ENCODE measurements at regions not wholly inside any gene's neighbourhood (a gene's known extent, or its start where the extent isn't known, plus 50 kb on each side); places are given as distances from the start of the nearest gene placed in this dataset.

DNA sequence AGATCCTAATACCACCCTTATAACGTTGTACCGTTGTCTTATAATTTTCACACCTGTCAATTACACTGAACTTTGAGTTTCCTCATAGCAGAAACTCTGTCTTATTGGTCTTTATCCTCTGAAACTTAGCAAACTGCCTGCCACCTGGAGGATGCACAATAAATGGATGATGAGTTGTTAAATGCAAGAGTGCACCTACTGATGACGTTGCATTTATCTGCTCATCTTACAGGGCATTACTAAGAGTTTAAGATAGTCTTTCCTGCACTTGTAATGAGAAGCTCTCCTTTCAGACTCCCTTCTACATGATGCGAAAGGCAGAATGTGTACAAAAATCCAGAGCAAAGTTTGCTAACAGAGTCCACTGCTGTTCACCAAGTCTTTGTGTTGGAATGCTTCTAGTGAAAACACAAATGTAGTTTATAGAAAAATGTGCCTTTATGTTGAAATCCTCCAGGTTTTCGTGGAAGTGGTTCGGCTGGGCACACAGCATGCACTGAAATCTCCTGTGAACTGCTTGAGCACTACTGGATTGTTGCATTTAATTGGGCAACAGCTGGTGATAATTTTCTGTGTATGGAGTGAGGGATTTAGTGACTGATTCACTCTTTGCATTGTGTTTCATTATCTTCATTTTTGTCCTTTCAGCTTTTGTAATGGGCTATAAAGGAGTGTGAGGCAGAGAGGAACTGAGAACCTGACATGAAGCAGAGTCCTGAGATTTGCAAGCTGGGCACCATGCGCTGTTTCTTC is 665.8 kb upstream of the ID2 start:
- Mint-ChIP-seq H3K36me3 (no peaks in the 10 kb centered on the region), H3K27me3 (peaks cover 0 to 24% (median 7%) of the 10 kb centered on the region in 3 donors), H3K4me3 (no peak overlapping the region), H3K4me1 (no peaks in the 10 kb centered on the region), H3K9me3 (peaks cover 0 to 8% (median 0%) of the 10 kb centered on the region in 7 donors), H3K27ac (no peak overlapping the region)
- no peak for DNase-seq
- no peak for ATAC-seq (ENCODE audit: low read depth in 2 of 2)

DNA sequence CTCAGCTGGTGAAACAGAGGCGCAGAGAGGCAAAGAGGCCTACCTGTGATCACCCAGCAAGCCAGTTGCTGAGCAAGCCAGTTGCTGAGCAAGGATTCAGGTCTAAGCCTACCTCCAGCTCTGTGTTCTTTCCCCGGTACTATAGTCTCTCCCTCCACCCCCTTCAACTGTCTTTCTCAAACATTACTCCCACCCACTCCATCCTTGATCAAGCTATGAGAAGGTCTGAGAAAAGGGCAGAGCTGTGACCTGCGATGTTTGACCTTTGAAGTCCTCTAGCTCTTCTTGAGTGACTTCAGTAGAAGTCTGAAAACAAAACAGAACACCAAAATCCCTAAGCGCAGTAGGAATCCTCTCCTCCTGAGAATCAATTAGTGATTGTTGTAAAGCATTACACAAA is 665.2 kb upstream of the ID2 start:
- DNase-seq, result no peak
- peak overlapping the region in 1 of 6 donors; percentile 58 for H3K27ac Mint-ChIP-seq
- peaks cover 0 to 8% (median 0%) of the 10 kb centered on the region in 7 donors for H3K9me3 Mint-ChIP-seq
- no peaks in the 10 kb centered on the region for H3K36me3 Mint-ChIP-seq
- H3K4me1 Mint-ChIP-seq, result no peaks in the 10 kb centered on the region
- H3K27me3 Mint-ChIP-seq, result peaks cover 0 to 24% (median 5%) of the 10 kb centered on the region in 3 donors
- no peak for ATAC-seq (ENCODE audit: low read depth in 2 of 2)
- H3K4me3 Mint-ChIP-seq, result no peak overlapping the region

DNA sequence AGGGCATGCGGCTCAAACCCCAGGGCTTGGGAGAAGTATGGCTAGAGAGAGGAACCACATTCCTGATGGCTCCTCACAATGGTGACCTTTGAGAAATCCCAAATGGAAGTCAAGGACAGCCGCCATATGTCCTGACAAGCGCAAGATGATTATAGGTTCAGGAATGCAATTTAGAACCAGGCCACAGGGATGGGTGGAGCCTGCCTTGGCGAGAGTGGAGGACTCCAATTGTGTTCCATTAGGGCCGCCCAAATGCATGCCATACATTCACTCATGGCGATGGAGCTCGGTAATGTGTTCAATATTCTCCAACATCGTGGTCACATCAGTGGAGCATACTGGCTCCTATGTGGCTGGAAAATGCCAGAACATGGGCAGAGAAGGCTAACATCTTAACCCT is 662.9 kb upstream of the ID2 start:
- no peak for ATAC-seq (ENCODE audit: low read depth in 2 of 2)

DNA sequence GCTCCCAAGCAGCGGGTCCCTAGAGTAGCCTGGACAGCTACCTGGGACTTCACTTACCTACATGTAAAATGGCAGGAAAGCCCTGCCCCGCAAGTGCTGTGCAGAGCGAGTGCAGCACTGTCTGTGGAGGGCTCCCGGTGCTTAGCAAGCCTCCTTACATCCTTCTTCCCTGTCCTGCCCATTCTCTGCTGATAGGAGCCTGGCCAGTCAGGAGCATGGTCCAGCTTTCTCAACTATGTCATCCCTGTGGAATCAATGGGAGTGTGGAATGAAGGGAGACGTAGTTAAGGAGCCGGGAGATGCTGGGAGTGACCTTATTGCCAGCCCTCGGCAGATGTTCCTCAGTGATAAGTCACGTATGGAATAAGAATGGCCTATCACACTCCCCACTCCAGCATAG is 661.9 kb upstream of the ID2 start:
- peaks cover 7 to 13% (median 11%) of the 10 kb centered on the region in 3 donors for H3K4me1 Mint-ChIP-seq
- no peaks in the 10 kb centered on the region for H3K36me3 Mint-ChIP-seq
- no peak for DNase-seq
- peaks cover 0 to 12% (median 7%) of the 10 kb centered on the region in 7 donors for H3K9me3 Mint-ChIP-seq
- no peak for ATAC-seq (ENCODE audit: low read depth in 2 of 2)
- no peak overlapping the region for H3K4me3 Mint-ChIP-seq
- H3K27ac Mint-ChIP-seq, result no peak overlapping the region
- peaks cover 0 to 26% (median 0%) of the 10 kb centered on the region in 3 donors for H3K27me3 Mint-ChIP-seq

More for the DNA sequence above, 662.9 kb upstream of the ID2 start:
- Mint-ChIP-seq H3K9me3 (peaks cover 0 to 12% (median 7%) of the 10 kb centered on the region in 7 donors), H3K27me3 (peaks cover 0 to 20% (median 0%) of the 10 kb centered on the region in 3 donors), H3K4me1 (peaks cover 7 to 10% (median 9%) of the 10 kb centered on the region in 3 donors), H3K27ac (no peak overlapping the region), H3K36me3 (no peaks in the 10 kb centered on the region), H3K4me3 (no peak overlapping the region)
- no peak for DNase-seq

DNA sequence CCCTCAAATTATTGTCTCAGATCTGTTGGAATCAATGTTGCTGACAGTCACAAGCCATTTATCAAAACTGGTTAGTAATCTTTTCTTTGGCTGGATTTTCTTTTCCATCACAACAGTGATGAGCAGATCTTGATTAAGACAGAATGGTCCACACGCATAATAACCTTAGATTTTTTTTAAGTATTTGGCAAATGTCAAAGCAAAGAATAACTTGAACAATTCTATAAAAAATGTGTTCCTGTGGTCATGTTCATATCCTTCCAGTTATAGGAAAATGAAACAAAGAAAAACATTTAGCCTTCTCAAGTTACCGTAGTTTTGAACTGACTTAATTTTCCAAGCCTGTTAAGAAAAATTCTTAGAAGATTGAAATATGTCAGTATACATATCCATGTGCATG is 659.9 kb upstream of the ID2 start:
- Mint-ChIP-seq H3K27ac (no peak overlapping the region), H3K4me3 (no peak overlapping the region), H3K36me3 (no peaks in the 10 kb centered on the region), H3K9me3 (peaks cover 0 to 12% (median 7%) of the 10 kb centered on the region in 7 donors), H3K27me3 (peaks cover 0 to 32% (median 4%) of the 10 kb centered on the region in 3 donors), H3K4me1 (peaks cover 7 to 13% (median 11%) of the 10 kb centered on the region in 3 donors)
- DNase-seq (no peak), ATAC-seq (ENCODE audit: low read depth in 2 of 2) (no peak)

DNA sequence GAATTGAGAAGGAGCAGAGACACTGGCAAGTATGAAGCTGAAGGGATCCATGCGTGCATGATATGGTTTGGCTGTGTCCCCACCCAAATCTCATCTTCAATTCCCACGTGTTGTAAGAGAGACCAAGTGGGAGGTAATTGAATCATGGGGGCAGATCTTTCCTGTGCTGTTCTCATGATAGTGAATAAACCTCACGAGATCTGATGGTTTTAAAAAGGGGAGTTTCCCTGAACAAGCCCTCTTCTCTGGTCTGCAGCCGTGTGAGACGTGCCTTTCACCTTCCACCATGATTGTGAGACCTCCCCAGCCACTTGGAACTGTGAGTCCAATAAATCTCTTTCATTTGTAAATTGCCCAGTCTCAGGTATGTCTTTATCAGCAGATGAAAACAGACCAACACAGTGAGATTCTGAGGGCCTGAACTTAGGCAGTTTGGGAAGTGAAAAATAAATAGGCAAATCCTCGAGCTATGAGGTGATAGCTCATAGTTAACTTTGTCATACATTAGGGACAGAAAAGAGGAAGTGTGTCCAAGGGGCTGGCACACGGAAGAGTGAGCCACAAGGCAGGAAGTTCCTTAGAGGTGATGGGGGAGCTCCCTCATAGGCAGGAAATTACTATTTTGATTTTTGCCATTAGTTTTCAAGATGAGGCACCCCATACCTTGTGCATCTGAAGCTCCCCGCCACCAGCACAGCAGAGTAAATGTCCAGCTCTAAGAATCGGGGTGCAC is 658.8 kb upstream of the ID2 start:
- Mint-ChIP-seq H3K9me3 (peaks cover 0 to 12% (median 5%) of the 10 kb centered on the region in 7 donors), H3K27ac (peak overlapping the region in 1 of 6 donors; percentile 82), H3K36me3 (no peaks in the 10 kb centered on the region), H3K4me3 (no peak overlapping the region), H3K4me1 (peaks cover 7 to 13% (median 11%) of the 10 kb centered on the region in 3 donors), H3K27me3 (peaks cover 0 to 25% (median 10%) of the 10 kb centered on the region in 3 donors)
- DNase-seq (peak; percentile 28), ATAC-seq (ENCODE audit: low read depth in 2 of 2) (peak; percentile 75 to 94)

DNA sequence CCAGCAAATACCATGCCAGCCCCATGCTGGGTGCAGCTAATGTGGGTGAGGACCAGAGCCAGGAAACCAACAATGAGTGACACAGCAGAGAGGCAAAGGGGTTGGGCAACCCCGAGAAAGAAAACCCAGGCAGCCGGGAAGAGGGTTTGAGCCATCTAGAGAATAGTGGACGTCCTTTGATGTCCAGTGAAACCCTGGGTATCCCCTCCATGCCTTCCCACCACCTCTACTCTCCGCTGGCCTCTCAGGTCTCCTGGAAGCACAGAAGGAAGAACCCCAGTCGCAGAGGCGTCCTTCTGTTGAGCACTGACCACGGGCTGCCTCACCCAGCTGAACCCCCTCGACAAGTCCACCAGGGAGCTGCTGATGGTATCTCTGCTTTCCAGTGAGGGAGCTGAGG is 657.4 kb upstream of the ID2 start:
- Mint-ChIP-seq H3K27ac (no peak overlapping the region), H3K4me1 (peaks cover 7 to 13% (median 11%) of the 10 kb centered on the region in 3 donors), H3K4me3 (peak overlapping the region in 1 of 8 donors; percentile 54), H3K27me3 (peaks cover 3 to 23% (median 10%) of the 10 kb centered on the region in 3 donors), H3K9me3 (peaks cover 0 to 12% (median 5%) of the 10 kb centered on the region in 7 donors), H3K36me3 (no peaks in the 10 kb centered on the region)
- ATAC-seq (ENCODE audit: low read depth in 2 of 2) (no peak), DNase-seq (no peak)

DNA sequence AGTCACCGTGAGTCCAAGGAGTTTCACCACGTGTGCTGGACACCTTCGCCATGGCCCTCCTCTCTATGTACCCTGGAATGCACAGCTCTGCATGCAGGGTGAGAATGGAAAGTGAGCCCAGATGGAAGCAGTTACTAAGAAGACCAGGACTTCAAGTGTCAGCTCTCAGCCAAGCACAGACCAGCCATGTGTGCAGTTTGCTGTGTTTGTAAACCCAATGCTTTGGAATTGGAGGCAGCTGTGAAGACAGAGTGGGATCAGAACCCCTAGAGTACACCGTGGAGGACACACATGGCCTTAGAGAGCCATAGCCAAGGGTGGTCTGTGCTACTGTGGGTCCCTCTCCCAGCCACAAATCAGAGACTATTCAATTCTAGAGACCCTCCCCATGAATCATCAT is 655.5 kb upstream of the ID2 start:
- H3K4me1 Mint-ChIP-seq, result peaks cover 7 to 13% (median 11%) of the 10 kb centered on the region in 3 donors
- peaks cover 7 to 18% (median 10%) of the 10 kb centered on the region in 3 donors for H3K27me3 Mint-ChIP-seq
- no peak overlapping the region for H3K27ac Mint-ChIP-seq

DNA sequence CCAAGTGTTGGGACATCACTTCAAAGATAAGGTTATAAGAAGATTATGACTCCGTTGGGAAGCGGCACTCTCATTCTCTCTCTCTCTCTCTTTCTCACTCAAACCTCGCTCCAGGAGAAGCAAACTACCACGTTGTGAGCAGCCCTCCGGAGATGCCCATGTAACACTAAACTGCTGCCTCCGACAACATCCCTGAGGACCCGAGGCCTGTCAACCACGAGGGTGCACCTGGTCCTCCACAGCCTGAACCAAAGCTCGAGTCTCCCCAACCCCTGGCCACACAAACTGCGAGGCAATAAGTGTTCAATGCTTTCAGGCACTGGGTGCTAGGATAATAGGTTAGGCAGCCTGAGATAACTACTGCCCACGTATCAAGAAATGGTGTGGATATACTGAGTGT is 654.5 kb upstream of the ID2 start:
- DNase-seq (no peak), ATAC-seq (ENCODE audit: low read depth in 2 of 2) (no peak)
- Mint-ChIP-seq H3K36me3 (no peaks in the 10 kb centered on the region), H3K27me3 (peaks cover 7 to 18% (median 10%) of the 10 kb centered on the region in 3 donors), H3K27ac (no peak overlapping the region), H3K4me1 (peaks cover 7 to 13% (median 11%) of the 10 kb centered on the region in 3 donors), H3K9me3 (peaks cover 0 to 9% (median 2%) of the 10 kb centered on the region in 7 donors), H3K4me3 (no peak overlapping the region)

More for the DNA sequence above, 655.5 kb upstream of the ID2 start:
- ATAC-seq (ENCODE audit: low read depth in 2 of 2) (no peak), DNase-seq (no peak)
- Mint-ChIP-seq H3K9me3 (peaks cover 0 to 12% (median 5%) of the 10 kb centered on the region in 7 donors), H3K36me3 (no peaks in the 10 kb centered on the region), H3K4me3 (no peak overlapping the region)

DNA sequence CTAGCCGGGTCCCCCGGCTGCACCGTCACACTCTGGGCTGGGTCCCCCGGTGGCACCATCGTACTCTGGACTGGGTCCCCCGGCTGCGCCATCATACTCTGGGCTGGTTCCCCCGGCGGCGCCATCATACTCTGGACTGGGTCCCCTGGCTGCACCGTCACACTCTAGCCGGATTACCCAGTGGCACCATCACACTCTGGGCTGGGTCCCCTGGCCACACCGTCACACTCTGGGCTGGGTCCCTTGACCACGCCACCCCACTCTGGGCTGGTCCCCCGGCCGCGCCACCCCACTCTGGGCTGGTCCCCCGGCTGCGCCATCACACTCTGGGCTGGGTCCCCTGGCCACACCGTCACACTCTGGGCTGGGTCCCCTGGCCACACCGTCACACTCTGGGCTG is 653.8 kb upstream of the ID2 start:
- Mint-ChIP-seq H3K4me3 (no peak overlapping the region), H3K9me3 (peaks cover 0 to 4% (median 2%) of the 10 kb centered on the region in 7 donors)
- ATAC-seq (ENCODE audit: low read depth in 2 of 2), result no peak

DNA sequence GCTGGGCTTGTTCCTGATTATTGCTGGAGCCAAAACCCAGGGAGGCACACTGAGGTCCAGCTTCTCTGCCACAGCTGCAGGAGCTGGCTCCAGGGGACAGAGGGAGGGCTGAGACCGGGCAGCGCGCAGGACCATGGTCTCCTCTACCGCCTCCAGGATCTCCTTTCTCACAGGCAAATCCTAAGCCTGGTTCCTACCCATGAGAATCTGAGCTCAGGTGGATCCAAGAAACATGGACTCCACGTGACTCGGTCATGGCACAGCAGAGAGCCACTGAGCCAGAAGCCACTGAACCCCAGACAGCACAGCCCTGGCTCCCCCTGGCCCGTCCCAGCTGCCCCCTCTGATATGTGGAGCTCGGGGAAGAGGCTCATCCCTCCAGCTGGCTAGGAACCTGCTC is 653.4 kb upstream of the ID2 start:
- DNase-seq, result no peak
- no peak overlapping the region for H3K4me3 Mint-ChIP-seq
- peaks cover 0 to 2% (median 0%) of the 10 kb centered on the region in 7 donors for H3K9me3 Mint-ChIP-seq
- peaks cover 7 to 18% (median 10%) of the 10 kb centered on the region in 3 donors for H3K27me3 Mint-ChIP-seq
- H3K27ac Mint-ChIP-seq, result no peak overlapping the region
- no peak for ATAC-seq (ENCODE audit: low read depth in 2 of 2)
- H3K36me3 Mint-ChIP-seq, result no peaks in the 10 kb centered on the region
- peaks cover under 1 to 7% (median 3%) of the 10 kb centered on the region in 3 donors for H3K4me1 Mint-ChIP-seq

More for the DNA sequence above, 653.8 kb upstream of the ID2 start:
- Mint-ChIP-seq H3K27ac (no peak overlapping the region), H3K4me1 (peaks cover 5 to 11% (median 7%) of the 10 kb centered on the region in 3 donors), H3K36me3 (no peaks in the 10 kb centered on the region), H3K27me3 (peaks cover 7 to 18% (median 10%) of the 10 kb centered on the region in 3 donors)
- no peak for DNase-seq

DNA sequence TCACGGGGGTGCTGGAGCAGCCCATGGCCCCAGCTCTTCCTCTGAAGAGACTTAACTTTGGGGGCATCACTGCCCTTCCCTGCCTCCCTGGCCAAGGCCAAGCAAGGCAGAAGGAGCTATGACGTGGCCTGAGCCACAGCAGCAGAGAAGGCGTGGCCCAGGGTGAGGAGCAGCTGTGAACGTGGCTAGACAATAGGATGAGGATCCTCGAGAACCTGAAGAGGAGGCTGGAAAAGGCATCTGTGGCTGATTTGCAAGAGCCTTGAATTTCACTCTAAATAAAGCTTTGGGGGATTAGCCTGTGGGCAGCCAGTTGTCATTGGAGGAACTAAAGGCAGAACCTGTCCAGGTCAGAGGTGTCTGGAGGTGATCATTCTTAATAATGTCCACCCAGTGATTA is 652.9 kb upstream of the ID2 start:
- H3K27me3 Mint-ChIP-seq, result peaks cover 8 to 13% (median 10%) of the 10 kb centered on the region in 3 donors
- peaks cover 0 to 3% (median 2%) of the 10 kb centered on the region in 3 donors for H3K4me1 Mint-ChIP-seq
- H3K27ac Mint-ChIP-seq, result peak overlapping the region in 1 of 6 donors; percentile 63
- ATAC-seq (ENCODE audit: low read depth in 2 of 2) (no peak), DNase-seq (no peak)
- H3K36me3 Mint-ChIP-seq, result no peaks in the 10 kb centered on the region
- H3K9me3 Mint-ChIP-seq, result peaks cover 0 to 2% (median 0%) of the 10 kb centered on the region in 7 donors
- no peak overlapping the region for H3K4me3 Mint-ChIP-seq

DNA sequence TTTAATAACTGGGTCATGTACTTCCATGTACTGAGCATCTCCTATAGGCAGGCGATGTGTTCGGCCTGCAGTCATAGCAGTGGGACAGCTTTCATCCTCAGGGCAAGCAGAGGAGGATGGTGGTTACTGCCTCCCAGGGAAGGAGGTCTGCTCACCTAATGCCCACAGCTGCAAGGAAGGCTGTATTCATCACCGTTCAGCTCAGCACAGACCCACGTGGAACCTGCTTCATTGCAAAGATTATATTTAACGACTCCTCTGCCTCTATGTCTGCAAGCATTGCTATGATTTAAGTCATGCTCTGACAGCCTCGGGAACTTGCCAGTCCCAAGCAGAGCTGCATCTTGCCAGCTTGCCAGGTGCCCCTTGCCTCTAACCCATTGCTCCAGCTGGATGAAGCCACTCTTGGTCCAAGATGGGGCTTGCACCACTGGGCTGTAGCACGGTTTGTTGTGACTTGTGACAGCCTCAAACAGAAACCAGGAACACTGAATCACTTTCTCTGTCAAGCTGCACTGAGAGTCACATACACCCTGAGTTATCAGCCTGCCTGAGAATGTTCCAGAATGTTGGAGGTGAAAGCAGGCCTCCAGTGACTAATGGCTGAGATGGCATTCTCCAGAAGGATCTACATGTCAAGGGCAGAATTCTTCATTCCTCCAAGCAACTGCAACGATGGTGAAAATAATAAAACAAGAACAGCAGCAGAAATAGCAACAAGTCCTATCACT is 651.1 kb upstream of the ID2 start:
- Mint-ChIP-seq H3K9me3 (no peaks in the 10 kb centered on the region), H3K36me3 (no peaks in the 10 kb centered on the region), H3K4me1 (no peaks in the 10 kb centered on the region), H3K4me3 (no peak overlapping the region), H3K27me3 (peaks cover 7 to 13% (median 10%) of the 10 kb centered on the region in 3 donors), H3K27ac (no peak overlapping the region)
- ATAC-seq (ENCODE audit: low read depth in 2 of 2), result no peak
- DNase-seq, result no peak
